KMS-11 (cell line): ENCODE measurements at regions not wholly inside any gene's neighbourhood (a gene's known extent, or its start where the extent isn't known, plus 50 kb on each side); places are given as distances from the start of the nearest gene placed in this dataset.
"Not testable (repeated sequence)": the region's sequence is repeated elsewhere in the genome, so short reads cannot be mapped to it uniquely, and the experiment has no call there.

ENCODE experiments used
- H2AFZ ChIP-seq: fragments of 200-600 bp; sonication (generic); 2 replicates; pipeline ENCODE4 v1.6.1; 2016; ENCODE audit warnings: antibody characterized with exemption, mixed run types, low read depth
- H3K27ac ChIP-seq: fragments of 200-600 bp; sonication (generic); 2 replicates; pipeline ENCODE4 v1.6.1; 2016; ENCODE audit warnings: mild to moderate bottlenecking, mixed run types
- H3K27me3 ChIP-seq: fragments of 200-600 bp; sonication (generic); 2 replicates; pipeline ENCODE4 v1.6.1; 2017; ENCODE audit warnings: mild to moderate bottlenecking, low read depth, mixed run types, moderate library complexity; ENCODE audit not compliant: insufficient read depth
- H3K36me3 ChIP-seq: fragments of 200-600 bp; sonication (generic); 2 replicates; pipeline ENCODE4 v1.6.1; 2017; ENCODE audit warnings: mild to moderate bottlenecking, mixed run types; ENCODE audit not compliant: insufficient read depth
- H3K4me1 ChIP-seq: fragments of 200-600 bp; sonication (generic); 2 replicates; pipeline ENCODE4 v1.6.1; 2016; ENCODE audit warnings: mild to moderate bottlenecking, low read depth, mixed run types; ENCODE audit not compliant: poor library complexity, severe bottlenecking
- H3K4me2 ChIP-seq: fragments of 200-600 bp; sonication (generic); 2 replicates; pipeline ENCODE4 v1.7.0; 2016; ENCODE audit warnings: mild to moderate bottlenecking, mixed run types
- H3K4me3 ChIP-seq: fragments of 200-600 bp; sonication (generic); IDR thresholded peaks from 2 replicates; pipeline ENCODE4 v1.6.1; 2017; ENCODE audit warnings: low read depth, low read length, mixed read lengths; ENCODE audit not compliant: insufficient read depth
- H3K79me2 ChIP-seq: fragments of 200-600 bp; sonication (generic); 2 replicates; pipeline ENCODE4 v1.6.1; 2016; ENCODE audit warnings: low read depth, mixed run types; ENCODE audit not compliant: insufficient read depth
- H3K9ac ChIP-seq: fragments of 200-600 bp; sonication (generic); 2 replicates; pipeline ENCODE4 v1.6.1; 2016; ENCODE audit warnings: mild to moderate bottlenecking, mixed run types
- H4K20me1 ChIP-seq: fragments of 200-600 bp; sonication (generic); 2 replicates; pipeline ENCODE4 v1.6.1; 2016; ENCODE audit warnings: mild to moderate bottlenecking, mixed run types; ENCODE audit not compliant: insufficient read depth
- TF ChIP-seq, protein P1 (sequence below): fragments of 200-600 bp; sonication (generic); conservative IDR thresholded peaks from 2 replicates; pipeline ENCODE4 v1.6.1; 2017; ENCODE audit warnings: low read depth, mild to moderate bottlenecking, antibody characterized with exemption, low read length, moderate library complexity, mixed read lengths

GRCh38 chr20:6347916-6348315 is 225.1 kb upstream of the FERMT1 start:
- no peaks in the 10 kb centered on the region for H3K4me1 ChIP-seq
- no peaks in the 10 kb centered on the region for H3K27me3 ChIP-seq

GRCh38 chr20:6341491-6341890 is 218.7 kb upstream of the FERMT1 start:
- Histone ChIP-seq H4K20me1 (no peaks in the 10 kb centered on the region), H3K4me1 (no peaks in the 10 kb centered on the region), H3K4me3 (no peak overlapping the region), H3K36me3 (no peaks in the 10 kb centered on the region), H2AFZ (no peak overlapping the region), H3K27ac (no peak overlapping the region), H3K9ac (no peak overlapping the region), H3K4me2 (no peak overlapping the region), H3K27me3 (no peaks in the 10 kb centered on the region), H3K79me2 (no peaks in the 10 kb centered on the region)
- TF ChIP-seq, protein P1, sequence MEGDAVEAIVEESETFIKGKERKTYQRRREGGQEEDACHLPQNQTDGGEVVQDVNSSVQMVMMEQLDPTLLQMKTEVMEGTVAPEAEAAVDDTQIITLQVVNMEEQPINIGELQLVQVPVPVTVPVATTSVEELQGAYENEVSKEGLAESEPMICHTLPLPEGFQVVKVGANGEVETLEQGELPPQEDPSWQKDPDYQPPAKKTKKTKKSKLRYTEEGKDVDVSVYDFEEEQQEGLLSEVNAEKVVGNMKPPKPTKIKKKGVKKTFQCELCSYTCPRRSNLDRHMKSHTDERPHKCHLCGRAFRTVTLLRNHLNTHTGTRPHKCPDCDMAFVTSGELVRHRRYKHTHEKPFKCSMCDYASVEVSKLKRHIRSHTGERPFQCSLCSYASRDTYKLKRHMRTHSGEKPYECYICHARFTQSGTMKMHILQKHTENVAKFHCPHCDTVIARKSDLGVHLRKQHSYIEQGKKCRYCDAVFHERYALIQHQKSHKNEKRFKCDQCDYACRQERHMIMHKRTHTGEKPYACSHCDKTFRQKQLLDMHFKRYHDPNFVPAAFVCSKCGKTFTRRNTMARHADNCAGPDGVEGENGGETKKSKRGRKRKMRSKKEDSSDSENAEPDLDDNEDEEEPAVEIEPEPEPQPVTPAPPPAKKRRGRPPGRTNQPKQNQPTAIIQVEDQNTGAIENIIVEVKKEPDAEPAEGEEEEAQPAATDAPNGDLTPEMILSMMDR: no peak

More at GRCh38 chr20:6347916-6348315, 225.1 kb upstream of the FERMT1 start:
- Histone ChIP-seq H3K4me2 (no peak overlapping the region), H3K36me3 (no peaks in the 10 kb centered on the region), H3K9ac (no peak overlapping the region), H2AFZ (no peak overlapping the region), H4K20me1 (no peaks in the 10 kb centered on the region), H3K79me2 (no peaks in the 10 kb centered on the region), H3K27ac (no peak overlapping the region), H3K4me3 (no peak overlapping the region)
- TF ChIP-seq, protein P1: no peak

DNA sequence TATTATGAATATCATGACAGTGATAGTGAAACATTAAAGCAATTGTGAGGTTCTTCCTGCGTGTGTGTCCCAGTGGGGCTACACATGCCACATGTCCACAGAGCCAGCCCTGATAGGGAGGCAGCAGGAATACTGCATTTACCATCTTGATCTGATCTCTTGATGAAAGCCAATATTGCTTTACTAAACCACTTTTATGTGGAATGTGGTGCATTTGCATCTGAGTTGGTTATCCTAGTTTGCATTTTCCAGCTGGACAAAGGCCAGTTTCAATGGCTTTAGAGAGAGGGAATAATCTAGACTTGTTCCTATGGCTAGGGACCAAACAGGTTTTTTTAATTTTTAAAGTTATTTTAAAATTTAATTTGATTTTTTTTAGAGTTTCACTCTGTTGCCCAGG is 216.3 kb upstream of the FERMT1 start:
- no peak overlapping the region for H3K4me2 ChIP-seq
- H3K27me3 ChIP-seq: no peaks in the 10 kb centered on the region
- H4K20me1 ChIP-seq: no peaks in the 10 kb centered on the region
- no peak overlapping the region for H3K9ac ChIP-seq
- no peak overlapping the region for H3K27ac ChIP-seq
- no peak overlapping the region for H2AFZ ChIP-seq
- no peaks in the 10 kb centered on the region for H3K36me3 ChIP-seq
- H3K79me2 ChIP-seq: no peaks in the 10 kb centered on the region
- TF ChIP-seq, protein P1: no peak
- H3K4me3 ChIP-seq: no peak overlapping the region
- H3K4me1 ChIP-seq: no peaks in the 10 kb centered on the region

DNA sequence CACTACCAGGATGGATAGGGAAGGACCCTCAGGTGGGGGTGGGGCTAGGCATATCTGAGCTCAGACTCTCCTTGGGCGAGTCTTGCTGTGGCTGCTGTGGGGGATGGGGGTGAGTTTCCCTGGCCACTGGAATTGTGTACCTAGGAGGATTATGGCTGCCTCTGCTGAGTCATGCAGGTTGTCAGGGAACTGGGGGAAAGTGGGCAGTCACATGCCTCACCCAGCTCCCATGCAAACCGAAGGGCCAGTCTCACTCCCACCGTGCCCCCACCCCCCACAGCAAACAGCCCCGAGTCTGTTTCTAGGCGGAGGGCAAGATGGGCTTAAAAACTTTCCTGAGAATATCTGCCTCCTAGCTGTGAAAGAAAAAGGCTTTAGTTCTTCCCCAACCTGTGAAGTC is 210.3 kb upstream of the FERMT1 start:
- Histone ChIP-seq H3K27me3 (no peaks in the 10 kb centered on the region), H2AFZ (no peak overlapping the region), H4K20me1 (no peaks in the 10 kb centered on the region), H3K4me2 (no peak overlapping the region), H3K9ac (no peak overlapping the region), H3K36me3 (no peaks in the 10 kb centered on the region), H3K27ac (no peak overlapping the region), H3K4me1 (no peaks in the 10 kb centered on the region), H3K4me3 (no peak overlapping the region), H3K79me2 (no peaks in the 10 kb centered on the region)
- TF ChIP-seq, protein P1: no peak

DNA sequence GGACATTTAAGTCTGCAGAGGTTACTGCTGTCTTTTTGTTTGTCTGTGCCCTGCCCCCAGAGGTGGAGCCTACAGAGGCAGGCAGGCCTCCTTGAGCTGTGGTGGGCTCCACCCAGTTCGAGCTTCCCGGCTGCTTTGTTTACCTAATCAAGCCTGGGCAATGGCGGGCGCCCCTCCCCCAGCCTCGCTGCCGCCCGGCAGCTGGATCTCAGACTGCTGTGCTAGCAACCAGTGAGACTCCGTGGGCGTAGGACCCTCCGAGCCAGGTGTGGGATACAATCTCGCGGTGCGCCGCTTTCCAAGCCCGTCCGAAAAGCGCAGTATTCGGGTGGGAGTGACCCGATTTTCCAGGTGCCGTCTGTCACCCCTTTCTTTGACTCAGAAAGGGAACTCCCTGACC is 198.4 kb upstream of the FERMT1 start:
- not testable (repeated sequence) for H3K36me3 ChIP-seq, H4K20me1 ChIP-seq, H3K4me1 ChIP-seq, H2AFZ ChIP-seq, H3K27ac ChIP-seq, H3K4me2 ChIP-seq, H3K9ac ChIP-seq, H3K4me3 ChIP-seq, H3K27me3 ChIP-seq, H3K79me2 ChIP-seq
